ENCODE measurements at regions not wholly inside any gene's neighbourhood (a gene's known extent, or its start where the extent isn't known, plus 50 kb on each side); places are given as distances from the start of the nearest gene placed in this dataset.

GRCh38 chr5:143878430-143878829, 66.5 kb downstream of the HMHB1 start:
- Histone ChIP-seq H3K56ac (ENCODE audit: insufficient read length, low read depth, low read length) (no peak overlapping the region), H4K5ac (ENCODE audit: insufficient read length, low read depth, low read length) (no peak overlapping the region), H2BK15ac (ENCODE audit: low read depth, low read length) (no peak overlapping the region), H3K9me3 (ENCODE audit: control insufficient read depth, low read depth, low read length) (no peaks in the 10 kb centered on the region), H4K91ac (ENCODE audit: insufficient read length, low read depth, low read length) (no peak overlapping the region), H2AFZ (ENCODE audit: low read length) (no peak overlapping the region), H3K27me3 (ENCODE audit: insufficient read depth, low read length) (no peaks in the 10 kb centered on the region), H2AK5ac (ENCODE audit: insufficient read length, low read length) (no peak overlapping the region), H3K79me1 (ENCODE audit: insufficient read depth, low read depth, low read length, poor library complexity, severe bottlenecking) (no peaks in the 10 kb centered on the region), H3T11ph (ENCODE audit: low read length) (no peak overlapping the region), H2BK120ac (ENCODE audit: low read depth, low read length, poor library complexity, severe bottlenecking) (no peak overlapping the region), H3K23ac (ENCODE audit: insufficient read length, low read depth, low read length) (no peak overlapping the region), H4K8ac (replicated peaks; ENCODE audit: insufficient read length, low read depth, low read length) (no peak overlapping the region), H2BK5ac (ENCODE audit: insufficient read length, low read length) (no peak overlapping the region), H3K18ac (ENCODE audit: insufficient read length, low read depth, low read length) (no peak overlapping the region), H3K4ac (ENCODE audit: low read depth, low read length) (no peak overlapping the region), H3K9ac (ENCODE audit: extremely low read depth, insufficient read length, low read length) (no peak overlapping the region), H3K4me2 (ENCODE audit: insufficient read depth, insufficient read length, low read length) (no peak overlapping the region), H2BK12ac (ENCODE audit: insufficient read length, low read depth, low read length) (no peak overlapping the region), H4K20me1 (ENCODE audit: control insufficient read depth, insufficient read depth, insufficient read length) (no peaks in the 10 kb centered on the region), H3K14ac (ENCODE audit: insufficient read depth, low read length) (no peak overlapping the region), H3K79me2 (ENCODE audit: insufficient read depth, low read length) (no peaks in the 10 kb centered on the region), H3K4me1 (ENCODE audit: insufficient read depth, low read length) (no peaks in the 10 kb centered on the region), H3K27ac (ENCODE audit: insufficient read length, low read depth, low read length) (no peak overlapping the region), H2BK20ac (ENCODE audit: low read depth, low read length, poor library complexity, severe bottlenecking) (no peak overlapping the region), H3K23me2 (ENCODE audit: insufficient read length, low read depth, low read length, poor library complexity, severe bottlenecking) (no peaks in the 10 kb centered on the region)
- Mint-ChIP-seq H3K36me3 (ENCODE audit: insufficient read depth in 1 of 3, low read depth in 3 of 3) (peaks cover 0 to 5% (median 0%) of the 10 kb centered on the region in 3 experiments; a peak in 1 of 7 replicates), H3K9me3 (no peaks in the 10 kb centered on the region; a peak in 1 of 5 replicates), H3K27ac (no peak overlapping the region), H3K4me1 (peaks cover 8 to 9% of the 10 kb centered on the region in 2 experiments; a peak in 3 of 4 replicates), H3K27me3 (ENCODE audit: low read depth) (no peaks in the 10 kb centered on the region), H3K4me3 (no peak overlapping the region)
- no peak for TF ChIP-seq CTCF (conservative IDR thresholded peaks at IDR 0.05)
- WGBS (ENCODE audit: extremely low coverage, insufficient read length, low lambda C conversion rate): no CpG with 5 or more reads among the region's 5 CpGs
- DNase-seq: no peak
